HepG2 (cell line): ENCODE measurements at regions not wholly inside any gene's neighbourhood (a gene's known extent, or its start where the extent isn't known, plus 50 kb on each side); places are given as distances from the start of the nearest gene placed in this dataset.

Experiments used
- CEBPZ ChIP-seq: IDR thresholded peaks from 2 replicates; pipeline ENCODE4 v1.6.1; 2012; ENCODE audit warnings: low read length, improper control_type of control experiment
- CREB1 ChIP-seq, 2 experiments: fragments of 450-650 bp in 1 of 2; IDR thresholded peaks; 2 replicates each; pipeline ENCODE4 v1.6.1; 2016 to 2017; ENCODE audit warnings: control low read depth in 1 of 2, mild to moderate bottlenecking in 1 of 2, missing compliant biosample characterization in 1 of 2, missing genetic modification characterization in 1 of 2
- CREM ChIP-seq, 2 experiments: sonication (generic) in 1 of 2; formaldehyde crosslinking in 1 of 2; IDR thresholded peaks; 2 replicates each; pipeline versions ENCODE4 v1.4.0 to v1.6.1; 2016 to 2020; ENCODE audit warnings: antibody characterized with exemption in 1 of 2, mild to moderate bottlenecking in 1 of 2, missing genetic modification reagents in 1 of 2
- FOXP4 ChIP-seq: sonication (generic); formaldehyde crosslinking; IDR thresholded peaks from 2 replicates; pipeline ENCODE4 v1.4.0; 2020; ENCODE audit warnings: missing genetic modification reagents
- MEF2D ChIP-seq: sonication (generic); formaldehyde crosslinking; IDR thresholded peaks from 2 replicates; pipeline ENCODE4 v1.5.1; 2020; ENCODE audit warnings: mild to moderate bottlenecking, missing genetic modification reagents
- MIXL1 ChIP-seq: IDR thresholded peaks from 2 replicates; pipeline ENCODE4 v1.6.1; 2016
- RARA ChIP-seq: IDR thresholded peaks from 2 replicates; pipeline ENCODE4 v1.6.1; 2016; ENCODE audit warnings: missing genetic modification reagents, missing compliant biosample characterization
- SETDB1 ChIP-seq: sonication (generic); formaldehyde crosslinking; IDR thresholded peaks from 2 replicates; pipeline ENCODE4 v1.5.1; 2020; ENCODE audit warnings: missing genetic modification reagents, mild to moderate bottlenecking, borderline replicate concordance
- SMAD9 ChIP-seq: sonication (generic); formaldehyde crosslinking; IDR thresholded peaks from 2 replicates; pipeline ENCODE4 v1.5.1; 2020; ENCODE audit warnings: mild to moderate bottlenecking, missing genetic modification reagents
- SP5 ChIP-seq: IDR thresholded peaks from 2 replicates; pipeline ENCODE4 v1.6.1; 2016; ENCODE audit warnings: low read depth, borderline replicate concordance
- SRSF4 ChIP-seq: fragments of 200-400 bp; formaldehyde crosslinking; IDR thresholded peaks from one replicate; pipeline ENCODE4 v1.6.1; 2018; ENCODE audit warnings: mild to moderate bottlenecking, low read depth, low read length, moderate library complexity; ENCODE audit not compliant: poor library complexity, severe bottlenecking
- ZMYM4 ChIP-seq: sonication (generic); formaldehyde crosslinking; IDR thresholded peaks from 2 replicates; pipeline ENCODE4 v1.8.1; 2023; ENCODE audit warnings: mild to moderate bottlenecking, missing genetic modification reagents
- ZNF20 ChIP-seq: sonication (generic); formaldehyde crosslinking; IDR thresholded peaks from 2 replicates; pipeline ENCODE4 v1.4.0; 2020; ENCODE audit warnings: mild to moderate bottlenecking, moderate library complexity, missing genetic modification reagents
- ZNF260 ChIP-seq: sonication (generic); formaldehyde crosslinking; IDR thresholded peaks from 2 replicates; pipeline ENCODE4 v1.4.0; 2020; ENCODE audit warnings: missing genetic modification reagents, low read depth, mild to moderate bottlenecking, borderline replicate concordance
- TF ChIP-seq, protein P1 (sequence below): sonication (generic); formaldehyde crosslinking; IDR thresholded peaks from 2 replicates; pipeline ENCODE4 v1.5.0; 2020; ENCODE audit warnings: mild to moderate bottlenecking, missing genetic modification reagents, borderline replicate concordance
- TF ChIP-seq, protein P2 (sequence below): sonication (generic); formaldehyde crosslinking; IDR thresholded peaks from 2 replicates; pipeline ENCODE4 v1.4.0; 2020; ENCODE audit warnings: mild to moderate bottlenecking, missing genetic modification reagents
- TF ChIP-seq, protein P3 (sequence below), 2 experiments: sonication (generic) in 1 of 2; formaldehyde crosslinking in 1 of 2; IDR thresholded peaks; 2 replicates each; pipeline versions ENCODE4 v1.4.0 to v1.6.1; 2016 to 2020; ENCODE audit warnings: borderline replicate concordance in 1 of 2, low read depth in 1 of 2, mild to moderate bottlenecking in 1 of 2, missing genetic modification reagents in 1 of 2

DNA sequence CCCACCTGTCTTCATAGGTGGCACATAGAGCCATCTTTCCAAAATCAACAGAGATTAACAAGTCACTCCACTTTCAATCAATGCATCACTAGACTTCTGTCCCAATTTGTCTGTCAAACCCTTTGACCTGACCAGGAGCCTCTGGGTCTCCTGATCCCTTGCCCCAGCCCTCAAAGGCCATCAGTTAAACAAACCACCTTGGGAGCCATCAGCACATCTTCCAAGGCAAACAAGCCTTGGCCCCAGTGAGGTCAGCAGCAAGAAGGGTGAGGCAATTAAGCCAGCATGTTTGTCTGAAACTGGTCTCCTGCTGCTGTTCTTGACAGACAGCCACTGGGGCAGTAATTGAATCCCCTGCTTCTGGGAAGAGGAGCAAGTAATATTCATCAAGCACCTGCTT lies 742.8 kb upstream of the TBX3 start (continued):
- TF ChIP-seq, protein P1, sequence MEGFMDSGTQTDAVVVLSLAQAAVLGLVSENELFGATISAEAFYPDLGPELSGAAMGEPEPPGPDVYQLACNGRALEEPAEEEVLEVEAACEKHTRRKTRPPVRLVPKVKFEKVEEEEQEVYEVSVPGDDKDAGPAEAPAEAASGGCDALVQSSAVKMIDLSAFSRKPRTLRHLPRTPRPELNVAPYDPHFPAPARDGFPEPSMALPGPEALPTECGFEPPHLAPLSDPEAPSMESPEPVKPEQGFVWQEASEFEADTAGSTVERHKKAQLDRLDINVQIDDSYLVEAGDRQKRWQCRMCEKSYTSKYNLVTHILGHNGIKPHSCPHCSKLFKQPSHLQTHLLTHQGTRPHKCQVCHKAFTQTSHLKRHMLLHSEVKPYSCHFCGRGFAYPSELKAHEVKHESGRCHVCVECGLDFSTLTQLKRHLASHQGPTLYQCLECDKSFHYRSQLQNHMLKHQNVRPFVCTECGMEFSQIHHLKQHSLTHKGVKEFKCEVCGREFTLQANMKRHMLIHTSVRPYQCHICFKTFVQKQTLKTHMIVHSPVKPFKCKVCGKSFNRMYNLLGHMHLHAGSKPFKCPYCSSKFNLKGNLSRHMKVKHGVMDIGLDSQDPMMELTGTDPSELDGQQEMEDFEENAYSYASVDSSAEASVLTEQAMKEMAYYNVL: peak; percentile 74; the same call in 1 of the 2 replicates
- TF ChIP-seq RARA: peak; percentile 89
- TF ChIP-seq, protein P2, sequence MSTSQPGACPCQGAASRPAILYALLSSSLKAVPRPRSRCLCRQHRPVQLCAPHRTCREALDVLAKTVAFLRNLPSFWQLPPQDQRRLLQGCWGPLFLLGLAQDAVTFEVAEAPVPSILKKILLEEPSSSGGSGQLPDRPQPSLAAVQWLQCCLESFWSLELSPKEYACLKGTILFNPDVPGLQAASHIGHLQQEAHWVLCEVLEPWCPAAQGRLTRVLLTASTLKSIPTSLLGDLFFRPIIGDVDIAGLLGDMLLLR (CRISPR knock-in tag): no peak
- TF ChIP-seq SP5: peak; percentile 46; the same call in 1 of the 2 replicates
- peak; percentile 84 for TF ChIP-seq ZMYM4
- TF ChIP-seq SMAD9 (CRISPR knock-in tag): no peak
- peak; percentile 89 for TF ChIP-seq CREM (IDR thresholded peaks at IDR 0.05)
- no peak for TF ChIP-seq CREM (CRISPR knock-in tag; IDR thresholded peaks at IDR 0.05)
- no peak for TF ChIP-seq SRSF4
- TF ChIP-seq ZNF260 (CRISPR knock-in tag): no peak
- peak; percentile 89 for TF ChIP-seq FOXP4 (CRISPR knock-in tag)
- peak; percentile 26; the same call in 1 of the 2 replicates for TF ChIP-seq MEF2D
- TF ChIP-seq, protein P3, sequence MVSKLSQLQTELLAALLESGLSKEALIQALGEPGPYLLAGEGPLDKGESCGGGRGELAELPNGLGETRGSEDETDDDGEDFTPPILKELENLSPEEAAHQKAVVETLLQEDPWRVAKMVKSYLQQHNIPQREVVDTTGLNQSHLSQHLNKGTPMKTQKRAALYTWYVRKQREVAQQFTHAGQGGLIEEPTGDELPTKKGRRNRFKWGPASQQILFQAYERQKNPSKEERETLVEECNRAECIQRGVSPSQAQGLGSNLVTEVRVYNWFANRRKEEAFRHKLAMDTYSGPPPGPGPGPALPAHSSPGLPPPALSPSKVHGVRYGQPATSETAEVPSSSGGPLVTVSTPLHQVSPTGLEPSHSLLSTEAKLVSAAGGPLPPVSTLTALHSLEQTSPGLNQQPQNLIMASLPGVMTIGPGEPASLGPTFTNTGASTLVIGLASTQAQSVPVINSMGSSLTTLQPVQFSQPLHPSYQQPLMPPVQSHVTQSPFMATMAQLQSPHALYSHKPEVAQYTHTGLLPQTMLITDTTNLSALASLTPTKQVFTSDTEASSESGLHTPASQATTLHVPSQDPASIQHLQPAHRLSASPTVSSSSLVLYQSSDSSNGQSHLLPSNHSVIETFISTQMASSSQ (IDR thresholded peaks at IDR 0.05; ENCODE audit: low read depth): peak; percentile 49; the same call in 1 of the 2 replicates
- TF ChIP-seq, protein P3 (CRISPR knock-in tag; IDR thresholded peaks at IDR 0.05; ENCODE audit: borderline replicate concordance): peak; percentile 81; the same call in 1 of the 2 replicates
- peak; percentile 83 for TF ChIP-seq MIXL1 (CRISPR knock-in tag)
- TF ChIP-seq CREB1 (IDR thresholded peaks at IDR 0.05): no peak
- TF ChIP-seq CREB1 (CRISPR knock-in tag; IDR thresholded peaks at IDR 0.05): peak; percentile 27; the same call in 1 of the 2 replicates
- TF ChIP-seq CEBPZ: no peak
- TF ChIP-seq ZNF20: no peak
- no peak for TF ChIP-seq SETDB1 (CRISPR knock-in tag)
